Chondrocyte (in vitro differentiated cells): ENCODE measurements at regions not wholly inside any gene's neighbourhood (a gene's known extent, or its start where the extent isn't known, plus 50 kb on each side); places are given as distances from the start of the nearest gene placed in this dataset.

Source experiments
- DNase-seq: peaks from one replicate; pipeline ENCODE4 v3.0.0; 2021; ENCODE audit warnings: mixed read lengths, low spot score
- H3K27ac Mint-ChIP-seq: one replicate; pipeline ENCODE4 v1.8.0; 2021; ENCODE audit warnings: mild to moderate bottlenecking, moderate library complexity, mixed read lengths; ENCODE audit not compliant: unreplicated experiment
- H3K27me3 Mint-ChIP-seq: 2 replicates; pipeline ENCODE4 v1.8.0; 2021; ENCODE audit warnings: low read depth, mixed read lengths
- H3K36me3 Mint-ChIP-seq: 2 replicates; pipeline ENCODE4 v1.8.0; 2021; ENCODE audit warnings: low read depth, mixed read lengths
- H3K4me1 Mint-ChIP-seq: 2 replicates; pipeline ENCODE4 v1.8.0; 2021; ENCODE audit warnings: low read depth, mild to moderate bottlenecking, mixed read lengths
- H3K4me3 Mint-ChIP-seq: one replicate; pipeline ENCODE4 v1.8.0; 2021; ENCODE audit warnings: mild to moderate bottlenecking, moderate library complexity, mixed read lengths; ENCODE audit not compliant: unreplicated experiment
- H3K9me3 Mint-ChIP-seq: 2 replicates; pipeline ENCODE4 v1.8.0; 2021; ENCODE audit warnings: low read depth, mixed read lengths
- CTCF ChIP-seq: fragments of 200-600 bp; sonication (generic); IDR thresholded peaks from 2 replicates; pipeline ENCODE4 v1.5.0; 2021; ENCODE audit warnings: antibody characterized with exemption, mild to moderate bottlenecking, moderate library complexity

GRCh38 chr12:25854991-25855390, 103.5 kb upstream of the RASSF8 start:
- Mint-ChIP-seq H3K27ac (no peak overlapping the region), H3K36me3 (no peaks in the 10 kb centered on the region), H3K27me3 (no peaks in the 10 kb centered on the region), H3K9me3 (no peaks in the 10 kb centered on the region), H3K4me1 (peaks cover 6% of the 10 kb centered on the region), H3K4me3 (no peak overlapping the region)
- DNase-seq, result no peak
- no peak for TF ChIP-seq CTCF

- peaks cover under 1% of the 10 kb centered on the region for H3K27me3 Mint-ChIP-seq
- H3K9me3 Mint-ChIP-seq, result no peaks in the 10 kb centered on the region
- TF ChIP-seq CTCF, result no peak
- DNase-seq, result no peak
- H3K4me1 Mint-ChIP-seq, result peaks cover 6% of the 10 kb centered on the region
- no peaks in the 10 kb centered on the region for H3K36me3 Mint-ChIP-seq
- no peak overlapping the region for H3K27ac Mint-ChIP-seq
- no peak overlapping the region for H3K4me3 Mint-ChIP-seq
Measured at GRCh38 chr12:25855716-25856115, 102.8 kb upstream of the RASSF8 start.

GRCh38 chr12:25859976-25860375, 98.5 kb upstream of the RASSF8 start:
- no peaks in the 10 kb centered on the region for H3K9me3 Mint-ChIP-seq
- no peak for DNase-seq
- TF ChIP-seq CTCF, result no peak
- H3K36me3 Mint-ChIP-seq, result no peaks in the 10 kb centered on the region
- H3K4me1 Mint-ChIP-seq, result peaks cover 5% of the 10 kb centered on the region
- no peak overlapping the region for H3K4me3 Mint-ChIP-seq
- no peak overlapping the region for H3K27ac Mint-ChIP-seq
- H3K27me3 Mint-ChIP-seq, result peaks cover 3% of the 10 kb centered on the region

GRCh38 chr12:25861226-25861625, 97.3 kb upstream of the RASSF8 start:
- no peaks in the 10 kb centered on the region for H3K9me3 Mint-ChIP-seq
- peaks cover 5% of the 10 kb centered on the region for H3K4me1 Mint-ChIP-seq
- TF ChIP-seq CTCF, result no peak
- H3K27me3 Mint-ChIP-seq, result peaks cover 3% of the 10 kb centered on the region
- H3K27ac Mint-ChIP-seq, result no peak overlapping the region
- DNase-seq, result no peak
- no peaks in the 10 kb centered on the region for H3K36me3 Mint-ChIP-seq
- no peak overlapping the region for H3K4me3 Mint-ChIP-seq

- Mint-ChIP-seq H3K36me3 (no peaks in the 10 kb centered on the region), H3K27ac (no peak overlapping the region), H3K4me3 (no peak overlapping the region), H3K4me1 (peaks cover 5% of the 10 kb centered on the region), H3K27me3 (peaks cover 3% of the 10 kb centered on the region), H3K9me3 (peaks cover 15% of the 10 kb centered on the region)
- no peak for TF ChIP-seq CTCF
- no peak for DNase-seq
Measured at GRCh38 chr12:25864306-25865276, 93.9 kb upstream of the RASSF8 start.
